Transverse colon (tissue), 3 donors: ENCODE measurements at regions not wholly inside any gene's neighbourhood (a gene's known extent, or its start where the extent isn't known, plus 50 kb on each side); places are given as distances from the start of the nearest gene placed in this dataset.

Experiments used
- POLR2A ChIP-seq: fragments of 450-650 bp; IDR thresholded peaks from one replicate; pipeline ENCODE4 v1.6.1; 2016; ENCODE audit warnings: antibody characterized with exemption, mild to moderate bottlenecking, moderate library complexity
- TF ChIP-seq, protein P1 (sequence below), 5 experiments: fragments of 200-600 bp in 3 of 5; fragments of 450-650 bp in 2 of 5; sonication (generic) in 3 of 5; IDR thresholded peaks; 1 replicate in 2 of 5; 2 replicates in 3 of 5; pipeline ENCODE4 v1.5.1; 2016 to 2017; ENCODE audit warnings: antibody characterized with exemption in 5 of 5, inconsistent platforms in 3 of 5, mild to moderate bottlenecking in 2 of 5, moderate library complexity in 1 of 5

DNA sequence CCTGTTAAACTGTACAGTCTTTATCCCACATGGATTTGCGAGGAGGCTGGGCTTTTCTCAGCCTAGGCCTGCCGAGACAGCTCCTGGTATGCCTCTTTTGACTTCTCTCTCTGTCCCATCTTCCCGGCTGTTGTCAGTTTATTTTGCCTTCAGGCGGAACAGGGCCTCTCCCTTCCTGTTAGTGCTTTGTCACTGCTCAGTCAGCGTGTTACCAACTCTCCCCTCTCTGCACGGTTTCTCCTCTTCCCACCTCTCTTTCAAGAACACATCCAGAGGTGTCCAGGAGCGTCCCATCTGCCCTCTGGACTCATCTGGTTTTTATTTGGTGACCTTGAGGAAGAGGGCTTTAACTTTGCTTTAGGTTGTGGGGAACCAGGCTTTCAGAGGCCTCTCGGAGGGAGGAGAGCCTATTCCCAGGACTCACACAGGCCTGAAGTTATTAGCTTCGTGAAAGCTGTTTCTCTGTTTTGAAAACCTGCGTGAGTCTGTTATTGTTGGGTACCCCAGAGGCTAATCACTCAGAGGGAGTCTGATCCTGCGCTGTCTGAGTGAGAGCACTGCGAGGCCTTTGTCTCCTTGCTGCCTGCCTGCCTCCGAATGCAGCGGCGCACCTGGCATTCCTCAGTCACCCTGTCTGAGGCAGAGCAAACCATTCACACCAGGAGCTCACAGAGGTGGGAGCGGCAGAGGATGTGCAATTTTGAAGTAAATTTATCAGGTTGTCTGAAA lies 234.4 kb upstream of the MPDZ start:
- TF ChIP-seq POLR2A, result no peak
- TF ChIP-seq, protein P1, sequence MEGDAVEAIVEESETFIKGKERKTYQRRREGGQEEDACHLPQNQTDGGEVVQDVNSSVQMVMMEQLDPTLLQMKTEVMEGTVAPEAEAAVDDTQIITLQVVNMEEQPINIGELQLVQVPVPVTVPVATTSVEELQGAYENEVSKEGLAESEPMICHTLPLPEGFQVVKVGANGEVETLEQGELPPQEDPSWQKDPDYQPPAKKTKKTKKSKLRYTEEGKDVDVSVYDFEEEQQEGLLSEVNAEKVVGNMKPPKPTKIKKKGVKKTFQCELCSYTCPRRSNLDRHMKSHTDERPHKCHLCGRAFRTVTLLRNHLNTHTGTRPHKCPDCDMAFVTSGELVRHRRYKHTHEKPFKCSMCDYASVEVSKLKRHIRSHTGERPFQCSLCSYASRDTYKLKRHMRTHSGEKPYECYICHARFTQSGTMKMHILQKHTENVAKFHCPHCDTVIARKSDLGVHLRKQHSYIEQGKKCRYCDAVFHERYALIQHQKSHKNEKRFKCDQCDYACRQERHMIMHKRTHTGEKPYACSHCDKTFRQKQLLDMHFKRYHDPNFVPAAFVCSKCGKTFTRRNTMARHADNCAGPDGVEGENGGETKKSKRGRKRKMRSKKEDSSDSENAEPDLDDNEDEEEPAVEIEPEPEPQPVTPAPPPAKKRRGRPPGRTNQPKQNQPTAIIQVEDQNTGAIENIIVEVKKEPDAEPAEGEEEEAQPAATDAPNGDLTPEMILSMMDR (IDR thresholded peaks at IDR 0.05), result no peak
